GM04504 (cell line): ENCODE measurements at regions not wholly inside any gene's neighbourhood (a gene's known extent, or its start where the extent isn't known, plus 50 kb on each side); places are given as distances from the start of the nearest gene placed in this dataset.
"Not testable (repeated sequence)": the region's sequence is repeated elsewhere in the genome, so short reads cannot be mapped to it uniquely, and the experiment has no call there.

ENCODE experiments used
- DNase-seq: peaks from one replicate; pipeline ENCODE4 v3.0.0-alpha.2; 2012; ENCODE audit warnings: low read depth

DNA sequence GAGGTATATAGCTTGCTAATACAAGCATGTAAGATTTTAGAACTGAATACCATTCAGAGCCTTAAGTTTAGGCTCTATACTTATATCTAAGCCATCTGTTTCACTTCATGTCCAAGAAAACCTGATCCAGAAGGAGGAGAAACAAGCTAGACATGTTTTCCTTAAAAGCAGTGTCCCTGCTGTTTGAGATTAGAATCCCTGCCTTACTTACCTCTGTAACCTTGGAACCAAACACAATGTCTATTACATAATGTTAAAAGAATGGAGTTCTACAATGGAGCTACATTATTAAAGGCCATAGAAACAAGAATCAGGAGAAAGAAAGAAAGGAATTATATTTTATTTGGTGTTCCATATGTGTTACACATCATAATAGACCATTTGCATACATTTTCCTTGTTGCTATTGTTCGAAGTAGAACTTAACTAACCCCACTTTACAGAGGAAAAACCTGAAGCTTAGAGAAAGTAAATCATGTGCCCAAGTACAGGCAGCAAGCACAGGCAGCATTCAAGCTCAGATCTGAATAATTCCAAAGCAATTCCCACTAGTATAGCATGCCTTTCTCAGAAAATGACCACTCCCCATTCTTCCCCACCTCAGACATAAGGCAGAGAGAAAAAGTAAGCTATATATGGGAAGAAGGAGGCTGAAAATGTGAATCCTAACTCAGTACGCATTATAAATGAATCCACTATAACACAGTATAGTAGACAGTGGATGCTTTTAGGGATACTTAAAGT, 380.1 kb upstream of the SPAG17 start:
- no peak for DNase-seq

DNA sequence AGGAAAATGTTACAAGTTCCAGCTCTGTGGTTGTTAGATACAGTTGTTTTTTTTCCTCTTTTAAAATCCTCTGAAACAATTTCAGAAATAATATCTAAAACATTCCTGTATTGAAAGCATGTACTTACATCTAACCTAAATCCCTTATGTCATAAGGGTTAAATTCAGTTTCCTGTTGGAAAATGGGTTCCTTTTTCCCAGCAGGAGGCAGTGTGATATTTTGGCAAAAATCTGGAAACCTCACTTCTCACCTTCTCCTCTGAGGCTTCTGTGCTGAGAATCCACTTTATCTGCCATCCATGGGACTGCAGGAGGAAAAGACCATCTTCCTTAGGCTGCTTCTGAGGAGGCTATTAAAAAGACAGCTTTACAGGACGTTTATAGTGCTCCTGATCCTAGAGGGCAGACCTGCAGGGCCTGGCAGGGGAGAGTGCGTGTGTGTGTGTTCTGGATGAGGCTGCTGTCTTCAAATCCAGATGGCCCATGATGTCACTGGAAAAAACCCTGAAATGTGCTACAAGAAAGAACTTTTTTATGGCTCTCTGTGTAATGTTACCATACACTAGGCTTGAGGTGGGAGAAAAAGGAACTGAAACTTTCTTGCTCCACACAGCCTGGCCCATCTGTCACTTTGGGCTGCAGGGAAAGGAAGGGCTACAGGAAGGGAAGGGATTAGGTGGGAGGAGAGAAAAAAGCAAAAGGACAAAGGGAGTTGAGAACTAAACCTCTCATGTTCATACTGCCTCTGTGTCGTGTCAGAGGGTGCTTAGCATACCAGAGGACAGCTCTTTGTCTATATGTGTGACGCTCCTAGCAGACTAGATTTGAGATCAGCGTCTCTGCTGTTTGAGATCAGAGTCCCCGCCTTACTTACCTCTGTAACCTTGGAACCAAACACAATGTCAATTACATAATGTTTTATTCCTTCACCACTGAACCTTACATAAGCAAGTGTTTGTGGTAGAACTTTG, 379.2 kb upstream of the SPAG17 start:
- DNase-seq = peak; percentile 24

DNA sequence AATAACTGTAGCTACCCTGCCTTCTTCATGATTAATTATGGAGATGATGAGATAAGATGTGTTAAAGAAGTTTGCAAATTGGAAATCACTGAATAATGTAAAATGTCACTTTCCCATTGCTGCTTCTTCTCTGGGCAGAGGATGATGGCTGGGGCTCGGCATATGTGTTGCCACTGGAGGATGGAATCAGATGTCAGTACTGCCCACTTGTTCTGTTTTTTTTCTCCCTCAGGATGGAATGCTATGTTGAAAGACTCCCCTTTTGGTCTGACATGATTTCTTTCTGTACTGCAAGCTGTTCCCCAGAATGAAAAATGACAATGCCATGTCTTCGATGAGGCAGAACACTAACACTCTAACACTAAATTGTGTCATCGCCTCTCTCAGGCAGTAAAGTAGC, 373.9 kb upstream of the SPAG17 start:
- no peak for DNase-seq

DNA sequence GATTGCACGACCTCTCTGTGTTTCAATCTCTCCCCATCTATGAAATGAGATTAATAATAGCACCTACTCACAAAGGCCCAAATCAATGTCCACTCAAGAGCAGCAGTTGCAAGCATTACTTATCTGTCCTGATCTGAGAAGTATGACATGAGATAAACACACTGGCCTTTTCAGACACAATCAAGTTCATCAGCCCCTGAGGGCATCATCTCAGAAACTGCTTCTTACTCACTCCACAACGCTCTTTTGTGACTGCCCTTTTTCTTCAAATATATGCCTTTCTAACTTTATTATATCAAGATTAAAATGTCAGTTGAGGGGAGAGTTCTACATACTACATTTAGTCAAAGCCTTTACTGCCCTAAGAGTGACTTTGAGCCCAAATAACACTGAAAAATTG, 371.9 kb upstream of the SPAG17 start:
- DNase-seq = no peak

DNA sequence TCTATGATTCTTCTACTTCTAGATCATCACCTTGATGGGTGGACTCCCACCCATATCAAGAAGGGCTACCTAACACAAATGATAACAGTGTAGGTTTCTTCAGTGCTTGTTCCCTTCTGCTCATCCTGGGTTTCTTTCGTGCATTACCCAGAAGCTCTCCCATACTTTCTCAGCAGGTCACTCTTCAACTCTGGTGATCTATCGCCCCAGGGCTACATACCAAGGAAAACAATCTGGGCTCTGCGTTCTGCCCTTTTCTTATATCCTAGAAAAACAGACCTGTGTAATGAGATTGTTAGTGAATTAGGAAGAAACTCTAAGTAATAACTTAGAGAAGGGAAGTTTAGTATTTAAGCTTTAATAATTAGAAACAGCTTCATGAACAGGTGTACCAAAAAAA, 370.6 kb upstream of the SPAG17 start:
- no peak for DNase-seq

DNA sequence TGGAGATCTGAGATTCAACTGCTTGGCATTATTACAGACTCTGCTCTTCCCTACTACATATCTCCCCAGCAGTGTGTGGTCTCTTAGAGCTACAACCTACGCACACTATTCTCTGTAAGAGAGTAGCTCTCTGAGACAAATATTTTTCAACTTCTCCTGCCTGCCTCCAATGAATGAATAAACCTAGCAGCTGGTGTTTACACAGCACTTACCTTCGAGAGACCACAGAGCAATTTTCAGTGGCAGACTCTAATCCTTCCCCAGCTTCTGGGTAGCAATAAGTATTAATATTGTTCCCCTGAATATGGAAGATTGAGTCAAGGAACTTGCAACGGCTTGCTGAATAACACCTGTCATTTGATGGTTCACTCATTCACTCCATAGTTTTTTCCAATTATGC, 350.9 kb upstream of the SPAG17 start:
- DNase-seq = no peak

DNA sequence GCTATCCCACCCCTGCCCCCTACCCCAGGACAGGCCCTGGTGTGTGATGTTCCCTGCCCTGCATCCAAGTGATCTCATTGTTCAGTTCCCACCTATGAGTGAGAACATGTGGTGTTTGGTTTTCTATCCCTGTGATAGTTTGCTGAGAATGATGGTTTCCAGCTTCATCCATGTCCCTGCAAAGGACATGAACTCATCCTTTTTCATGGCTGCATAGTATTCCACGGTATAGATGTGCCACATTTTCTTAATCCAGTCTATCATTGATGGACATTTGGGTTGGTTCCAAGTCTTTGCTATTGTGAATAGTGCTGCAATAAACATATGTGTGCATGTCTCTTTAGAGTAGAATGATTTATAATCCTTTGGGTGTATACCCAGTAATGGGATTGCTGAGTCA, 326.9 kb upstream of the SPAG17 start:
- DNase-seq = not testable (repeated sequence)

DNA sequence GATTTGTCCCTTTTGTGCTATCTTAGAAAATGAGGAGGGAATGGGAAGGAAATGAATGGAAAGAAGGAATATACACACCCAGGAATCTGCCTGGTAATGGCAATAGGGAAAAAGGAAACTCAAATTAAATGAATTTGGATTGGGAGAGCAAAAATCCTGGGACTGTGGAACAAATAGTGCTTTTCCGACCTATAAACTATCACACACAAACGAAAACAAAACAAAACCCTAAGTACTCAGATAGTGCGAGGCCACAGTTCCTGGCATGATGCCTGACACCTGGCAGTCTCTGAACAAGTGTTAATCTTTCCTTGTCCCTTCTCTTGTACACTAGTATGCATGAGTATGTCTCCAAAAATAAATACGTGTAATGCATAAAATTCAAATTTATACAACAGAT, 319.8 kb upstream of the SPAG17 start:
- no peak for DNase-seq

DNA sequence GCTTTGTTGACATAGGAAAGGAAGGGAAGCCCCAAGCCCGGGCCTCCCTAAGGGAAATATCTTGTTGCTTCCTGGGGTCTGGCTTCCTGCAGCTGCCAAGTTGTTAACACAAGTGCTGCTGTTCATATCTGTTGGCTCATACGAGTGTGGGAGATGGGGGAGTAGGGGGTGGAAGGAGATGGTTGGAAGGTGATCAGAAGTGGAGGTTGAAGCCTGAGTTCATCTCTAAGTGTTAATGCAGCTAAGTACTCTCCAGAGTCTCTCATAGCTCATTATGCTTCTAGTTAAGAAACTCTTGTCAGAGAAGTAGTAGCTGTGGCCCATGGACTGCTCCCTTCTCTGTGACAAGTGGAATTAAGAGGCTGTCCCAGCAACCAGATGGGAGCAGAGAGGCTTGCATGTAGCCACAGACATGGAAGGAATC, 319.2 kb upstream of the SPAG17 start:
- DNase-seq = no peak

DNA sequence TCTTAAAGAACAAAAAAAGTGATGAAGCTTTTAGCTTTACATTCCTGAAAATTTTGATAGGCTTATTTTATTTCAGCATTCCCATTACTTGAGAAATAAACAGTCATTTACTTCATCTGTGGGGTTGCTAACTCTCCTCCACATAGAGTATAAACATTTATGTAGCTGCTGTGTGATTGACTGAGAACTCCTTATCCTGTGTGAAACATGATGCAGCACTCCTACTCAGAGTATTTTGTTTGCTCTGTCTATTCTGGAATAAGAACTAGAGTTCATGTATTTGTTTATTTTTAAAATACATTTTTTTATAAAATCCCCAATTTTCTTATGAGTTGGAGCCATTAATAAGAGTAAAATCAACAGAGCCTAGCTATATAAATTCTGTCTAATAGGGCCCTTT, 318.7 kb upstream of the SPAG17 start:
- no peak for DNase-seq

DNA sequence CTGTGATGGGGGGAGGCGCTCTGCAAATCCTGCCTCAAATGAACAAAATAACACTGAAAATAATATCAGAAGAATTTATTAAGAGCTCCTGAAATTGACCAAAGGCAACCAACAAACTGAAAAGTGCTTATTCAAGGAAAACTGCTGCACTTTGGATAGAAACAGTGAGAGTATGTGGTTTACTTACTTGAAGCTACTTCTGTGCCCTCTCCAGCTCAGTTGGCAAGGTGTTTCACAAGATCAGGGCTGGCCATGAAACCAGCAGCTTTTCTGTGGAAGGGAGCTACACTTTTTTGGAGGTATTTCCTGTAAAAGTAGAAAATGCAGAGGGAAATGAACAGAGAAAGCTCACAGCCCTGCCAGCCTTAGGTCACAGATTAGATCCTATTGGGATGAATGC, 310.0 kb upstream of the SPAG17 start:
- no peak for DNase-seq

DNA sequence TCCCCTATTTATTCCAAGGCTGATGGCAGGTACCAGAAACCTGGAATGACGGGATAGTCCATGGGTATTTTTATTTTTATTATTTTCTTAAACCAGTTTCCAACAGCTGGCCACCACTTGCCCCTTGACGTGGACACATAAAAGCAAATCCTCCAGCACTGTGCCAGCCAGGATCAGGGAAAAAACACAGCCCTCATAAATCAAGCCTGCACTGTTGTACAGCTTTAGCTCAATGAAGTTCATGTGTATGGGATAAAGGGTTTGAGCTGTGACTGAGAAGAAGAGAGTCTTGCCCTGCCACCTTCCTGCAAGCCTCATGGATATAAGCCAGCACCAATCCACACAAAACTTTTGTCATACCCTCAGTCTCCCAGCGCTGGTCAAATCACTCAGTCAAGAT, 303.8 kb upstream of the SPAG17 start:
- DNase-seq = no peak

DNA sequence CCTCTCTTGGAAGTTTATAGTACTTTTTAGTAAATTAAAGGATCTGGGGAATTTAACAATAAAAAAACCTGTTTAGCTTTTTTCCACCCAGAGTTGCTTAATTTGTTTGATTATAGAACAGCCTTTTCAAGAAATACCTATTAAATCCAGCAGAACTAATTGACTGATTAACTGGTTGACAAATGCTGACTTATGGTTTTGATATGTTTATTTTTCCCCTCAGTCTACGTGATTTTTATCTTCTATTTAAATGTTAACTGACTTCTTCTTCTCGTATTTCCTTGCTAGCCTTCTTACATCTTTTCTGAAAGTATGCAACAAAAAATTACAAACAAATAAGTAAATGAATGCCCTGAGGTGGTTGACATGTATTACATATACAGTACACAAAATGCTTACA, 302.9 kb upstream of the SPAG17 start:
- no peak for DNase-seq

DNA sequence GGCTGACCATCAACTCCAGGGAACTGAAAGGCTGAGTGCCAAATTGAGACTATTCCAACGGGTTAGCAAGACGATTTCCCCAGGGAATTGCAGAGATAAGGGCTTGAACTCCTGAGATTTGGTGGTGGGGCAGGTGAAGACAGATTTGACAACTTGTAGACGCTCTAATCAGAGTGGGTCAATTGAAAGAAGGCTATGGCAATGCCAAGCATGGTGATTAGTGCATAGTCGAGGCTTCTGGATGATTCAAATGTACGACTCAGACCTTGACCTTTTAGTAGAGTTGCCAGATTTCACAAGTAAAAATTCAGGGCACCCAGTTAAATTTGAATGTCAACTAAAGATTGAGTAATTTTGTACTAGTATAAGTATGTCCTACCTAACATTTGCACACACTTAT, 302.1 kb upstream of the SPAG17 start:
- DNase-seq = no peak

DNA sequence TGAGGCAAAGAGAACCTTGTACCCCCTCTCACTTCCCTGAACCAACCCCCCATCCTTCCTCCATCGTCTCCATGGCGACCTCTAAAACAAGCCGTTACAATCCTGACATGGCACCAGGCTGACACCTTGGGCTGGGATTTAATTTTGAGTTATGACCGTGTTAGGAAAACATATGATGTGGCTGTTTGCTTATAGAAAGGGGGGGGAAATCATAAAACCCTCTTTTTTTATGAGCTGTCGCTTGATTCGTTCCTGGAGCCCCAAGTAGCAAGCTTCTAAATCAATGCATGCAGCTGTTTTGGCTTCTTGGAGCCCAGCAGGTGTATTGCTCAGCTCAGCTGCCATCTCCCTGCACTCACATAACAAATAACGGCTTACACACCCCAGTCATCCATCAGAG, 301.2 kb upstream of the SPAG17 start:
- DNase-seq = no peak

DNA sequence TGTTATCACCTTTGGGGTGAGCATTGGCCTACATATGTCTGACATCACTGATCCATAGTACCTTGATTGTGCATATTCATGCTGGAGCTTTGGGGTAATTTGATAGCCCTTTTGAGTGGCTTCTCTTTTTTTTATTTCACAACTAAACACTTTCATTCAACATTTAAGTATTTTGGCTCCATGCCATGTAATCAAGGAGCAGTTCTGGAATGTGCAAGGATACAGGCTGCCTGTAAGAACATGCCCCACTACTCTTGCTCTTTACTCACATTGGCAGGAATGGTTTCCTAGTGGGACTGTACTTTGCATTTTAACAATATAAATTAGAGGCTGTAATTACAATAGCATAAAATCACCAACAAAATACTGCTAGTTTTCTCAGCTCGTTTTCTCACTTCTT, 300.7 kb upstream of the SPAG17 start:
- no peak for DNase-seq

DNA sequence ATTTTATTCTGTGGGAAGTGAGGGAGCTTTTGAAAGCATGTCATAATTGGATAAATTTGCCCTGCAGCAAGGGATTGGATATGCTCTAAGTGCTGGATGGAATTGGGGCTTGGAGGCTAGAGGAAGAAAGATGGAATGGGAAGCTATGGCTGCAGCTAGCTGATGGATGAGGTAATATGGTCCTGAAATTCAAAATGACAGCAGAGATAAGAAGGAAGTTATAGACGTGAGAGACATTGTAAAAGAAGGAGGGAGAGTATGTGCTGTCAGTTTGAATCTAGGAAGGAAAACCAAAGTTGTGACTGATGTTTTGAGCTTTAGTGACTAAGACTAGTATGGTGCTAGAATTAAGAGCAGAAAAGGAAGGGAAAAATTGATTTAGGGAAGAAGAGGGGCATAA, 299.9 kb upstream of the SPAG17 start:
- no peak for DNase-seq

DNA sequence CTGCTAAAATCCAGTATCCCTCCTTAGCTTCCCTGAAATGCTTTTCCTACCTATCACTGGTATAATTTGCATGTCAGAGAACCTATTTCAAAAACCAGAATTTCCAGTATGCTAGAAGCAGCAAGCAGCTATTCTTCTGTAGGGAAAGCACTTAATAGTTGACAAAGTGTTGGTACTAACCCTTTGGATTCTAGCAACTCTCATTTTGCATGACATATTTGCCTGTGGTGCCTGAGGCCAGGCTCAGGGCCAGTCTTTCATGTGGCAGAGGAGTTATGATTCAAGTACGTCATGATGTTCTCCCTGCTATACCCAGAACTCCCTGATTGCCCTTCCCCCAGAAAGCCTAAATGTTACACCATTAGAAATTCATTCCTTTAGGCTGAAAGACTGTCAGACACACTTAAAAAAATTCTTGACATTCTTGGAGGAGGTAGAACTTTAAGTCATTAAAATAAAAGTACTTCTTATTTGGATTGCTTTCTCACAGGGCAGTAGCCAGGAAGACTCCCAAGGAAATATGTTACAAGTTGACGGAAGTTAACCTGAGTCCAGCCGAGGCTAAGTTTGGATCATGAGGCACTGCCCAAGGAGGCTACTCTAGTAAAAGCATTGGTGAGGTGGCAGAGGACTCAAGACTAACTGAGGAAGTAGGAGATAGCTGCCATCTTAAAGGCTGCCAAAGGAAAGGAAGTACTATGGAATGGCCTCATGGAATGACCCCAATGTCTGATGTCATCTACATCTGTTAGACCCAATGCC, 298.4 kb upstream of the SPAG17 start:
- no peak for DNase-seq

DNA sequence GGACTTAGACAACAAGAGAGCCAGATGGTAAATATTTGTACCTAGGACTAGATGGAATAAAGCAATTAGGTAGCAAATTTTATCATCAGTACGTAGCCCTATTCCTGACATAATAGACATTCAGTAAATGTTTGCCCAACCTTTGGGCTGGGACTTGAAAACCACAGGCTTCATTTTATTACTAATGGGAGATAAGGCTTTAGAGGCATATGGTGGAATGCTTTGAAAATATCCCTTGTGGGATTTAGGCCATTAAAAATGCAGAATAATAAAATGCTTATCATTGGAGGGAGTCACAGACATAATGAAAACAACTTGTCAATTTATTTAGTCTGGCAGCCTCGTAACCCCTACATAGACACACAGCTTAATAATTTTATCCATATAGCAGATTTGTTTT, 296.1 kb upstream of the SPAG17 start:
- no peak for DNase-seq

DNA sequence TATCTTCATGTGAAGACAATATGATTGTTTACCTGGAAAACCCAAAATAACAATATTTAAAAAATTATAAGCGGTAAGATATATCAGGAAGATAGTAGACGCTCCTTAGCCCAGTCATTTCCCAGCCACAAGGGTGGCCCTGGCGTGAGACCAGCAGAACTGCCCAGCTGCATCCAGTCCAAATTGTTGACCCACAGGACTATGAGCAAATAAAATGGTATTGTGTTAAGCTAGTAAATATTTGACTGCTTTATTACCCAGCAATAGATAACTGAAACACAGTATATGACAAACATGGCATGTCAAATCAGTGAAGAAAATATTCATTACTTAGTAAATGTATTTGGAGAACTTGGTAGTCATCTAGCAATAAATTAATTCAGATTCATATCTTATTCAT, 294.3 kb upstream of the SPAG17 start:
- DNase-seq = no peak

DNA sequence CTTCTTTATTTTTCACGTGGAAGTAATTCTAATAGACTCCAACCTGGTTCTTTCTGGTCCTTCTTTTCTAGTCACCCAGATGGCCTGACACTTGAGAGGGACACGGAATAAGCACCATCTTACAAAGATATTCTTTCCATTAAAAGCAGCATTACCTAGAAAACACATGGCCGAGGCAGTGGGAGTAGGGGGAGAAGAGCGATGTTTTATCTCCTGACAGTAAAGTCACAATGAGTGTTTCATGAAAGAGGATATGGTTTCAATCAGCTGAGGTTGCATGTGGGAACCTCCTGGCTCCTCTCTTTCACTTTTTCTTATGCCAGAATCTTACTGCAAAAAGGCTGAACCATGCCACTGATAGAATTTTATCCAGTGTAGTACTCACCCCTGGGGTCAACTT, 288.8 kb upstream of the SPAG17 start:
- no peak for DNase-seq

DNA sequence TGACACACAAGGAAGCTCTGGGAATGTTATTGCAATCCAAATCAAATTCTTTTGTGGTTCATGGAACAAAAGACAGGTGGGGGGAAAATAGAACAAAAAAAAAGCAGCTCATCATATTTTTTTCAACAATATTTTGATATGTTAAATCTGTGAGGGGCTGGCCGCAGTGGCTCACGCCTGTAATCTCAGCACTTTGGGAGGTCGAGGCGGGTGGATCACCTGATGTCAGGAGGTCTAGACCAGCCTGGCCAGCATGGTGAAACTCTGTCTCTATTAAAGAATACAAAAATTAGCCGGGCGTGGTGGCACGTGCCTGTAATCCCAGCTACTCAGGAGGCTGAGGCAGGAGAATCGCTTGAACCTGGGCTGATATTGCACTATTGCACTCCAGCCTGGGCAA, 279.4 kb upstream of the SPAG17 start:
- DNase-seq = not testable (repeated sequence)

DNA sequence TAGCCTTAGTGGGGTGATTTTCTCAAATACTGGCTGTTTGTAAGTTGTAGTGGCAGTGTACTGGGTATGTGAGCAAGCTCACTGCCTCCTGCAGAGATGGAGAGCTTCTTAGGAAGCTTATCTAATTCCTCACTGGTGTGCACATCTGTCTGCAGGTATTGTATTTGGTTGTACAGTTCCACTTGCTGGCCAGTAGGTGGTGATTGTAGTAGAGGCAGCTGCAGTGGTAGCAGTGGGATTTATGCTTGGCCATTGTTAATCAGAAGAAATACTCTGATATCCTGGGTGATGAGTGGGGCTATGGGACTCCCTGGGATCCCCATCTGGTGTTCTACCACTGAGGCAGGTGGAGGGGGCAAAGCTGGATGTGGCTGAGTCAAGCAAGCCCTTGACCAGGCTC, 276.1 kb upstream of the SPAG17 start:
- DNase-seq = no peak
